ENCODE measurements at regions not wholly inside any gene's neighbourhood (a gene's known extent, or its start where the extent isn't known, plus 50 kb on each side); places are given as distances from the start of the nearest gene placed in this dataset.

- TF ChIP-seq SUZ12 (IDR thresholded peaks at IDR 0.05; ENCODE audit: extremely low read depth, insufficient read depth, insufficient read length) (no peak), YY1 (IDR thresholded peaks at IDR 0.05; ENCODE audit: insufficient read depth, insufficient read length) (no peak)
Observed at GRCh38 chr5:12974856-12975255, 969.6 kb downstream of the DNAH5 start.

Data from NT2/D1 (cell line).